H9 (cell line): ENCODE measurements at regions not wholly inside any gene's neighbourhood (a gene's known extent, or its start where the extent isn't known, plus 50 kb on each side); places are given as distances from the start of the nearest gene placed in this dataset.

Experiments
- DNase-seq: peaks from one replicate; pipeline ENCODE4 v3.0.0-alpha.2; 2017
- H2AFZ ChIP-seq: one replicate; pipeline ENCODE4 v1.6.1; 2013; ENCODE audit warnings: mild to moderate bottlenecking, low read length, control low read depth, moderate library complexity
- H2AK5ac ChIP-seq: 2 replicates; pipeline ENCODE4 v1.6.1; 2013; ENCODE audit warnings: low read length, control low read depth, mixed read lengths; ENCODE audit not compliant: insufficient read length
- H2BK120ac ChIP-seq: one replicate; pipeline ENCODE4 v1.6.1; 2013; ENCODE audit warnings: low read depth, mild to moderate bottlenecking, low read length, control low read depth, inconsistent platforms; ENCODE audit not compliant: poor library complexity, severe bottlenecking
- H2BK12ac ChIP-seq: 2 replicates; pipeline ENCODE4 v1.6.1; 2013; ENCODE audit warnings: low read length, control low read depth, mixed read lengths, low read depth; ENCODE audit not compliant: insufficient read length
- H2BK15ac ChIP-seq: 2 replicates; pipeline ENCODE4 v1.6.1; 2013; ENCODE audit warnings: low read depth, low read length, control low read depth
- H2BK20ac ChIP-seq: one replicate; pipeline ENCODE4 v1.6.1; 2013; ENCODE audit warnings: low read depth, mild to moderate bottlenecking, low read length, control low read depth, inconsistent platforms; ENCODE audit not compliant: poor library complexity, severe bottlenecking
- H2BK5ac ChIP-seq: 2 replicates; pipeline ENCODE4 v1.6.1; 2013; ENCODE audit warnings: low read length, control low read depth, mixed read lengths; ENCODE audit not compliant: insufficient read length
- H3K14ac ChIP-seq: 2 replicates; pipeline ENCODE4 v1.6.1; 2013; ENCODE audit warnings: low read length, control low read depth; ENCODE audit not compliant: insufficient read depth
- H3K18ac ChIP-seq: 2 replicates; pipeline ENCODE4 v1.6.1; 2013; ENCODE audit warnings: low read depth, mild to moderate bottlenecking, mixed read lengths, low read length, control low read depth; ENCODE audit not compliant: insufficient read length
- H3K23ac ChIP-seq: 2 replicates; pipeline ENCODE4 v1.6.1; 2013; ENCODE audit warnings: low read length, control low read depth, mixed read lengths, low read depth; ENCODE audit not compliant: insufficient read length
- H3K23me2 ChIP-seq: 2 replicates; pipeline ENCODE4 v1.6.1; 2013; ENCODE audit warnings: low read depth, mild to moderate bottlenecking, mixed read lengths, low read length, control low read depth; ENCODE audit not compliant: insufficient read length, poor library complexity, severe bottlenecking
- H3K27ac ChIP-seq: 2 replicates; pipeline ENCODE4 v1.5.1; 2013; ENCODE audit warnings: low read length, control low read depth, mixed read lengths, low read depth; ENCODE audit not compliant: insufficient read length
- H3K27me3 ChIP-seq: 2 replicates; pipeline ENCODE4 v1.6.1; 2013; ENCODE audit warnings: low read length, control low read depth, inconsistent platforms; ENCODE audit not compliant: insufficient read depth
- H3K4ac ChIP-seq: 2 replicates; pipeline ENCODE4 v1.6.1; 2013; ENCODE audit warnings: low read depth, mild to moderate bottlenecking, control low read depth, inconsistent platforms, low read length, moderate library complexity
- H3K4me1 ChIP-seq: 2 replicates; pipeline ENCODE4 v1.6.1; 2013; ENCODE audit warnings: low read length, control low read depth, inconsistent platforms; ENCODE audit not compliant: insufficient read depth
- H3K4me2 ChIP-seq: 2 replicates; pipeline ENCODE4 v1.6.1; 2013; ENCODE audit warnings: low read length, control low read depth, mixed read lengths; ENCODE audit not compliant: insufficient read length, insufficient read depth
- H3K56ac ChIP-seq: 2 replicates; pipeline ENCODE4 v1.6.1; 2013; ENCODE audit warnings: low read depth, mild to moderate bottlenecking, mixed read lengths, low read length, control low read depth; ENCODE audit not compliant: insufficient read length
- H3K79me1 ChIP-seq: 2 replicates; pipeline ENCODE4 v1.6.1; 2013; ENCODE audit warnings: low read depth, mild to moderate bottlenecking, moderate library complexity, low read length, control low read depth, inconsistent platforms; ENCODE audit not compliant: insufficient read depth, poor library complexity, severe bottlenecking
- H3K79me2 ChIP-seq: 2 replicates; pipeline ENCODE4 v1.6.1; 2013; ENCODE audit warnings: low read length, control low read depth, inconsistent platforms; ENCODE audit not compliant: insufficient read depth
- H3K9ac ChIP-seq: 2 replicates; pipeline ENCODE4 v1.6.1; 2013; ENCODE audit warnings: low read length, control low read depth, mixed read lengths; ENCODE audit not compliant: insufficient read length; ENCODE audit errors: extremely low read depth
- H3K9me3 ChIP-seq: one replicate; pipeline ENCODE4 v1.6.1; 2013; ENCODE audit warnings: low read depth, low read length, inconsistent platforms; ENCODE audit not compliant: control insufficient read depth
- H3T11ph ChIP-seq: one replicate; pipeline ENCODE4 v1.6.1; 2013; ENCODE audit warnings: mild to moderate bottlenecking, low read length, control low read depth, inconsistent platforms
- H4K20me1 ChIP-seq: one replicate; pipeline ENCODE4 v1.6.1; 2013; ENCODE audit not compliant: control insufficient read depth, insufficient read length, insufficient read depth
- H4K5ac ChIP-seq: 2 replicates; pipeline ENCODE4 v1.6.1; 2013; ENCODE audit warnings: low read depth, mild to moderate bottlenecking, mixed read lengths, low read length, control low read depth; ENCODE audit not compliant: insufficient read length
- H4K8ac ChIP-seq: replicated peaks from 2 replicates; pipeline ENCODE4 v1.6.1; 2013; ENCODE audit warnings: low read length, control low read depth, mixed read lengths, low read depth; ENCODE audit not compliant: insufficient read length
- H4K91ac ChIP-seq: 2 replicates; pipeline ENCODE4 v1.6.1; 2013; ENCODE audit warnings: low read depth, mild to moderate bottlenecking, moderate library complexity, mixed read lengths, low read length, control low read depth; ENCODE audit not compliant: insufficient read length
- H3K27ac Mint-ChIP-seq, 3 experiments: 2 replicates in 2 of 3; 3 replicates in 1 of 3; pipeline ENCODE4 v1.8.0; 2020 to 2021; ENCODE audit warnings: mixed read lengths in 3 of 3, mild to moderate bottlenecking in 1 of 3, moderate library complexity in 1 of 3
- H3K27me3 Mint-ChIP-seq: 2 replicates; pipeline ENCODE4 v1.8.0; 2021; ENCODE audit warnings: low read depth, mild to moderate bottlenecking, moderate library complexity, mixed read lengths
- H3K36me3 Mint-ChIP-seq, 3 experiments: 2 replicates in 2 of 3; 3 replicates in 1 of 3; pipeline ENCODE4 v1.8.0; 2020 to 2021; ENCODE audit warnings: low read depth in 3 of 3, mixed read lengths in 3 of 3; ENCODE audit not compliant: insufficient read depth in 1 of 3
- H3K4me1 Mint-ChIP-seq, 2 experiments: 2 replicates each; pipeline ENCODE4 v1.8.0; 2020; ENCODE audit warnings: mixed read lengths in 2 of 2
- H3K4me3 Mint-ChIP-seq, 2 experiments: 2 replicates in 1 of 2; 3 replicates in 1 of 2; pipeline ENCODE4 v1.8.0; 2020 to 2021; ENCODE audit warnings: mild to moderate bottlenecking in 2 of 2, mixed read lengths in 2 of 2, moderate library complexity in 1 of 2
- H3K9me3 Mint-ChIP-seq, 2 experiments: 2 replicates in 1 of 2; 3 replicates in 1 of 2; pipeline ENCODE4 v1.8.0; 2020; ENCODE audit warnings: mild to moderate bottlenecking in 2 of 2, mixed read lengths in 2 of 2, moderate library complexity in 1 of 2
- CTCF ChIP-seq: fragments of 200-600 bp; sonication (generic); conservative IDR thresholded peaks from 3 replicates; pipeline ENCODE4 v1.8.0; 2021; ENCODE audit warnings: antibody characterized with exemption, mild to moderate bottlenecking
- WGBS: extraction: QIAGEN DNeasy Blood & Tissue Kit; methylation state at CpG from one replicate; pipeline ENCODE4 v1.1.7; 2013; ENCODE audit warnings: missing lambda C conversion rate, low lambda C conversion rate, mixed read lengths; ENCODE audit not compliant: insufficient read length; ENCODE audit errors: extremely low coverage; 5-methylcytosine and 5-hydroxymethylcytosine counted together

GRCh38 chr20:51129147-51129776, 106.4 kb upstream of the KCNG1 start:
- no peaks in the 10 kb centered on the region for H3K79me1 ChIP-seq
- no peak overlapping the region for H3K56ac ChIP-seq
- H3K23ac ChIP-seq, result no peak overlapping the region
- H3K36me3 Mint-ChIP-seq, result no peaks in the 10 kb centered on the region
- H4K8ac ChIP-seq, result no peak overlapping the region
- no peak overlapping the region for H2BK15ac ChIP-seq
- H2BK20ac ChIP-seq, result no peak overlapping the region
- H3K79me2 ChIP-seq, result no peaks in the 10 kb centered on the region
- H3K9me3 ChIP-seq, result no peaks in the 10 kb centered on the region
- peaks cover 0 to 2% of the 10 kb centered on the region in 2 experiments; a peak in 1 of 5 replicates for H3K9me3 Mint-ChIP-seq
- no peaks in the 10 kb centered on the region for H3K4me1 ChIP-seq
- H3K27me3 ChIP-seq, result no peaks in the 10 kb centered on the region
- H2AK5ac ChIP-seq, result no peak overlapping the region
- TF ChIP-seq CTCF, result no peak
- H4K20me1 ChIP-seq, result no peaks in the 10 kb centered on the region
- no CpG with 5 or more reads among the region's 7 CpGs for WGBS
- DNase-seq, result peak; percentile 3
- peaks cover 0 to 6% of the 10 kb centered on the region in 2 experiments; a peak in 3 of 4 replicates for H3K4me1 Mint-ChIP-seq
- no peak overlapping the region for H3K27ac ChIP-seq
- no peak overlapping the region for H2BK12ac ChIP-seq
- H3T11ph ChIP-seq, result no peak overlapping the region
- no peak overlapping the region for H2AFZ ChIP-seq
- H2BK5ac ChIP-seq, result no peak overlapping the region
- H3K27me3 Mint-ChIP-seq, result peaks cover 4% of the 10 kb centered on the region; the same call in 1 of the 2 replicates
- H3K9ac ChIP-seq, result no peak overlapping the region
- H3K18ac ChIP-seq, result no peak overlapping the region
- H2BK120ac ChIP-seq, result no peak overlapping the region
- no peak overlapping the region for H4K5ac ChIP-seq
- H3K14ac ChIP-seq, result no peak overlapping the region
- H3K27ac Mint-ChIP-seq, result no peak overlapping the region
- no peak overlapping the region for H3K4me3 Mint-ChIP-seq
- no peak overlapping the region for H3K4me2 ChIP-seq
- no peak overlapping the region for H3K4ac ChIP-seq
- no peaks in the 10 kb centered on the region for H3K23me2 ChIP-seq
- no peak overlapping the region for H4K91ac ChIP-seq
